NCI-H2171 treated with DMSO at 0.1 percent for 48 hours (cell line): ENCODE measurements at regions not wholly inside any gene's neighbourhood (a gene's known extent, or its start where the extent isn't known, plus 50 kb on each side); places are given as distances from the start of the nearest gene placed in this dataset.
A peak's percentile ranks its signal among the peaks of the same experiment; 100 is the strongest.

Experiments
- DNase-seq: peaks from one replicate; lab custom pipeline; 2025; lab: John Stamatoyannopoulos, UW

DNA sequence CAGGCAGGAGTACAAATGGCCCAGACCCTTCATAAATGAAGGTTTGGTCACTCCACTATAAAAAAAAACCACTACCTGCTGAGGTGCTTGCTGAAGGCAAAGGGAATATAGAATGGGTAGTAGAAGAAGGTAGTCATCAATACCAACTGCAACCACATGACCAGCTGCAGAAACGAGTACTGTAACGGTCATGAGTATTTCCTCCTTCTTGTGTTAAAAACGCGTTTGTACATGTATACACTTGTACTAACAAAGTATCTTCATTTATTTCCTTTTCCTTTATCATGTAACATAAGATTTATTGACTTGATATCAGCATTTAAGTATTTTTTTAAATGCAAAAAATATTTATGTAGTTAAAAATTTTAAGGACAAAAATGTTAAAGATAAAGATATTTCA lies 238.6 kb downstream of the TFAP2B start:
- no peak for DNase-seq

DNA sequence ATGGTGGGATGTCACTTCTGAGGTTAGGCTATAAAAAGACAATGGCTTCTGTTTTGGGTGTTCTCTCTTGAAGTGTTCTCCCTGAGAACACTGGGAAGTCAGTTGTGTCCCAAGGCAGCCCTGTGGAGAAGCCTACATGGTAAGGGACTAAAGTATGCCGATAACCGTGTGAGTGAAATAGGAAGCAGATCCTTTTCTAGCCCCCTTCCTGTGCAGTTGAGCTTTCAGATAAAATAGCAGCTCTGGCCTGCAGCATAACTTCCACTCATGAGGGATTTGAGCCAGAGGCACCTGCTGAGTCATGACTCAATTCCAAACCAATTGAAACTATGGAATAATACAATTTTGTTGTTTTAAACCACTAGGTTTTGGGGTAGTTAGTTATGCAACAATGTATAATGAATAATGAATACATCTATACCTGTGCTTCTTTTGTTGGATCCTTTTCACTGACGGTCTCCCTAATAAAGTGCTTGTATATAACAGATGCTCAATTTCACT lies 241.6 kb downstream of the TFAP2B start:
- DNase-seq, result no peak

DNA sequence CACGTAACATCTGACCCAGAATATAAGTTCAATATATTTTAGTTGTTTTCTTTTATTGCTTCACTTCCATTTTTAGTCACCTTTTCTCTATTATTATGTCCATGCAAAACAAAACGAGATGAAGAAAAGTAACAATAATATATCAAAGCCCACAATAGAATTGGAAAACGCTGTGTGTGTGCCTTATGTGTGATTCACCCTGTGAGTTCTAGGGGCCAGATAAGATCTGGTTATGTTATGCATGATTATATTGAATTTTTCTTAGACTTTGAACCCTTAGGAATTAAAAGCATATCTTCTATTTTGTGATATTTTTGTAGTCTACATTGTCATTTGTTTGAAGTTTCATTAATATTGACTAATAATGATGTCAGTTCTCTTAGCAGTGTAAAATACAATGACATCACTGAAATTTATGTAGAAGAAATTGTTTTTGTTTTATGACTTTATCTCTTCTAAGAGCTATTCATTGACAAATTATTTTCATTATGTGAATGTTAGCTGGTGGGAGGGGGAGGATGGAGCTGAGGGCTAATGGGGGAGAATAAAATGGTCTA lies 243.6 kb downstream of the TFAP2B start:
- no peak for DNase-seq

GRCh38 chr6:51077821-51078518 lies 259.3 kb downstream of the TFAP2B start:
- DNase-seq, result no peak

DNA sequence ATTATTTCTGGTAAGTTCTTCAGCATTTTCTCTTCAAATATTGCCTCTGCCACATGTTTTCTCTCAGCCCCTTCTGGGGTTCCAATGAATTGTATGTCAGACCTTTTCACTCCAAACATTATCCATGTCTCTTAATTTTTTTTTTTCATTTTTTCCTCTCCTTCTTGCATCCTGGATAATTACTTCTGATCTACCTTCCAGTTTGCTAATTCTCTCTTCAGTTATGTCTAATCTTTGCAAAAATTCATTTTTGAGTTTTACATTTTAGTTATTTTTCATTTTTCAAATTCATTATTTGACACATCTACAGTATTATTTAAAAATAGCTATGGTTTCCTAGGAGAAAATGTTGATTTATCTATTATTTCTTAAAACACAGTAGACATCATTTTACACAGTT lies 271.7 kb downstream of the TFAP2B start:
- no peak for DNase-seq

GRCh38 chr6:51093871-51094270 lies 275.2 kb downstream of the TFAP2B start:
- DNase-seq, result no peak

DNA sequence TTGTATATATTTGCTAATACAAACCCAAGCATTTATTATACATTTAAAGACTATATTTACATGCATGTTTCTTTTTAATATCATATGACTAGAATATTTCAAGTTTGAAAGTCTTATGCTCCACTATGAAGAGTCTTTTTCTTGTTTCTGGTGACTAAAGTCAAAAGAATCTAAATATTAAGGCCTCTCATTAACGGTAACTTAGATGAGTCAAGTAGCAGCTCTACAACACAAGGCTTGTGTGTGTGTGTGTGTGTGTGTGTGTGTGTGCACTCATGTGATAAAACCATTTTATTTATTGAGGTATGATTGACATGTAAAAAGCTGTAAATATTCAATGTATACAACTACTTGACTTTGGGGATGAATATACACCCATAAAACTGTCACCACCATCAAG lies 275.6 kb downstream of the TFAP2B start:
- DNase-seq, result no peak

DNA sequence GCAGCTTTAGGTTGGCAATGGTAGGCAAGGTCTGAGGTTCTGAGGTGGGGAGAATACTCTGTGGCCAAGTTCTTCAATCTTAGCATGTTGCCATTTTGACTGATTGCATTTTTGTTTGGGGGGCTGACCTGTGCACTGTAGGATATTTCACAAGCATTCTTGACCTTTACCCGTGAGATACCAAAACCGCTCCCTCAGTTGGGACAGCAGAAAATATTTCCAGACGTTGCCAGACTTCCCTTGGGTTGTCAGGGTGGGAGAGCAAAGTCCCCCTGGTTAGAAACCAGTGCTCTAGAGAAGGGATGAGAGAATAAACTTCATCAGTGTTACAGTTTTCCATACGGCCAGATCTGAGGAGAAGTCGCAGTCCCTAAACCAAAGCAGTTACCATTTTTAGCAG lies 279.6 kb downstream of the TFAP2B start:
- DNase-seq, result no peak

- DNase-seq, result no peak
These were observed 280.1 kb downstream of the TFAP2B start for GRCh38 chr6:51098791-51099190.

DNA sequence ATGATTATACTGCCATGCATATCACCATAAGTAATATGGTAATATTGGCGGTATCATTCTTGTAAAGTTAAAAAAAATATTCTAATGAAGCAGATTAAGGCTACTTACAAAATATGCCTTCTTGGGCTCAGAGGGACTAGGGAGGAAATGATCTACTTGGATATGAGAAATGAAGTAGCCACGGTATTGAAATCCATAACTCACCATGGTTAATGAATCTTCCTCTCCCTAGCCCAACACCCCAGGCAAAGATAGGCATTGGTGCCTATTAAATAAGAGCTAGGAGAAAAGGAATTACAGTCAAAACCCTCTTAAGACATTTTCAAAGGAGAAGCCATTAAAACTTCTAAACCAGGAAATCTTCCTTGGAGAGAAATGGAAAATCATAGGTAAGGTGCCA lies 280.5 kb downstream of the TFAP2B start:
- no peak for DNase-seq

DNA sequence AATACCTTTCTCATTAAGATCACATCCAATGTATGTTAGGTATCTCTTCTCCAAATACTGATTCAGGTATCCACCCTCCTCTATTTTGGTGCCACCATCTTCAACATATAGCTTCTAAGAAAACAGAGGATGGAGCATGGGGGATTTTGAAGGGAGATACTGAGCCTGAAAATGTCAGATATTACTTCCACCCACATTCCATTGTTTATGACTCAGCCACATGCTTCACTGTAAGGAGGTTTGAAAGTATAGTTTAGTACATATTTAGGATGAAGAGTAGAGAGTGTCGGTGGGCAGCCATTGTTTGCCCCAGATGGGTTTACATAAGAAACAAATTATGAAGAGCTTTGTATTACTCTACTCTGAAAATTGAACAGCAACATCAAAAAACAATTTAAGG lies 286.7 kb downstream of the TFAP2B start:
- no peak for DNase-seq

- DNase-seq, result no peak
These were observed 289.1 kb downstream of the TFAP2B start for GRCh38 chr6:51107769-51108203.

GRCh38 chr6:51108563-51109234 lies 290.0 kb downstream of the TFAP2B start:
- no peak for DNase-seq

DNA sequence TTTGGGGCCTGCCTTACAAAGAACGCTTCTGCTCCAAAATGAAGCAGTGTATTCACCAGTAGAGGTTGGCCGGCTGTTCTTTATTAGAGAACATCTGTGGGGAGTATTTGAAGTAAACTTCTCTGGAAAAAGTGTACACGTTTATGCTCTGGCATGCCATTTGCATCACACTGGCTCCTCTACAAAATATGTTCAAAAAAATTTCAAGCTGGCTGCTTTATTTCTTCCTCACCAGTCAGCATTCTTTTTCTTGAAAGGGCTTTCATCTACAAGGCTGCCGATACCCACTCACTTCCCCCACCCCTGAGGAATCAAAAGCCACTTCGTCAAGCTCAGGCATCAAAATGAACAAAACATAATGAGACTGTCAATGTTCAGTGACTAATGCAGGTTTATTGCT lies 294.1 kb downstream of the TFAP2B start:
- DNase-seq, result no peak

GRCh38 chr6:51116723-51117122 lies 298.1 kb downstream of the TFAP2B start:
- DNase-seq, result no peak

DNA sequence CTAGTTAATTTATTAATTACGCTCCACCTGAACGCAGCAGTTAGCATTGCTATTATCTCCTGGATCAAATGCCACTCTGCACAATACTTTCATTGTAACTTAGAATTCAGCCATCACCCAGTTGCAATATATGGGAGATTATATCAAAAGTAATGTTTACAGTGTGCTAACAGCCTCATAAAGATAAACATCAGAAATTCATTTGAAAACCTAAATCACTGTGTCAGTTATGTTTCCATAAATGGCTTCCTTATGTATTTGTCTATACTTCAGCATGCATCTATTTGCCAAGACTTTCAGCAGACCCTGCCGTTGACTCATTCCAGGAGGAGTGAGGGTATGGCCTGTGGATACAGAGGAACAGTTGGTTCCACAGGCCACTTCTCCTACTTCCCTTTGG lies 300.1 kb downstream of the TFAP2B start:
- no peak for DNase-seq

GRCh38 chr6:51120016-51120415 lies 301.3 kb downstream of the TFAP2B start:
- no peak for DNase-seq

- DNase-seq, result peak; percentile 50
These were observed 302.8 kb downstream of the TFAP2B start for GRCh38 chr6:51121380-51121976.

GRCh38 chr6:51129043-51129442 lies 310.4 kb downstream of the TFAP2B start:
- DNase-seq, result no peak

GRCh38 chr6:51137777-51138176 lies 319.1 kb downstream of the TFAP2B start:
- no peak for DNase-seq

- DNase-seq, result no peak
These were observed 321.3 kb downstream of the TFAP2B start for GRCh38 chr6:51139950-51140385.

DNA sequence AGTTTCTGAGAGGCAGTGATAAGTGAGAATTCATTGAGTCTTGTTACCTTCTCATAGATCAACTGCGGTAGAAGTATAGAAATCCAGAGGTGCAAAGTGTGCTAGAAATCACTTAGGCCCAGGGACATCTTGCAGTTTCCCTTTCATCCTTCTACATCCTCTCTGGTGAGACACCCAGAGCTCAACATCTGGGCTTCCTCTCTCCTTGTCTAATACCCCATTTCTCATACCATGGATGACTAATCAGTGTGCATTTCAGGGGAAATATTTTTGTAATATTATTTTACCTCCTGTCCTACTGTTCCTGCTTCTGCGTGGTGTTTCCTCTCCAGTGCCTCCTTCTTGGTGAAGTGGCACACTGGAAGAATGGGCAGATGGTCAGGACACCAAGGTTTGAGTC lies 322.4 kb downstream of the TFAP2B start:
- DNase-seq, result no peak

DNA sequence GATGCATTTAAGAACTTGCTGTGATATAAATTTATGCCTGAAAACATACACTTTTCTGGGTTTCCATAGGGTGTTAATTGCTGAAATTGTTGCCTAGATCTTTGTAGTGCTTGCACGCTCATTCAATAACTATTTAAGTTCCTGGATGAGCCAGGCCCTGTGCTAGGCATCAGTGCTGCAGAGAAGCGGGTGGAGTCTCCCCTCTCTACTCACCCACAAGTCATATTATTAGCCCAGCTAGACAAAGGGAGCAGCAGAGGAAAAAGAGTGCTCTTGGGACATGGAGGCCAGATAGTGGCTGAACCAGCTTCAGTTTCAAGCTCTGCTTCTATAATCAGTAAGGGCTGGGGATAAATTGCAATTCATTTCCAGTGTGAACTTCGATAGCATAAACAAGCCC lies 329.1 kb downstream of the TFAP2B start:
- no peak for DNase-seq
